GM19351 (cell line): ENCODE measurements at regions not wholly inside any gene's neighbourhood (a gene's known extent, or its start where the extent isn't known, plus 50 kb on each side); places are given as distances from the start of the nearest gene placed in this dataset.
"Not testable (repeated sequence)": the region's sequence is repeated elsewhere in the genome, so short reads cannot be mapped to it uniquely, and the experiment has no call there.

ENCODE experiments used
- ATAC-seq: cut with Tn5 transposase; IDR thresholded peaks from one replicate; pipeline ENCODE4 v1.9.1; 2021; ENCODE audit warnings: mild to moderate bottlenecking, moderate library complexity; ENCODE audit not compliant: unreplicated experiment

DNA sequence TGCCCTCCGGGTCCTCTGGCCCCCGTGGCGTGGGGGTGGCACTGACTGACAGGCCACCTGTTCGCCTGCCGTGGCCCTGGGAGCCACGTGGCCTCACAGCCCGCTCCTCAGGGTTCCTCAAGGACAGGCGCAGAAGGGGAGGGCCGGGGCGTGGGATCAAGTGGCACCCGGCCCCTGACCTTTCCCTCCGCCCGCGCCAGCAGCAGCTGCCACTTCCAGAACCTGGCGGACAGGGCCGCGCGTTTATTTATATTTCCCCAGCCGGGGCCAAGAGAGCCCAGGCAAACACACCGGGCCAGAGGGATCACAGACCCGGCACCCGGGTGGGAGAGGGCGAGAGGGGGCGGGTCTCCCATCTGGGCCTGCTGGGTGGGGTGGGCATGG, 92.6 kb downstream of the RFLNA start:
- no peak for ATAC-seq

DNA sequence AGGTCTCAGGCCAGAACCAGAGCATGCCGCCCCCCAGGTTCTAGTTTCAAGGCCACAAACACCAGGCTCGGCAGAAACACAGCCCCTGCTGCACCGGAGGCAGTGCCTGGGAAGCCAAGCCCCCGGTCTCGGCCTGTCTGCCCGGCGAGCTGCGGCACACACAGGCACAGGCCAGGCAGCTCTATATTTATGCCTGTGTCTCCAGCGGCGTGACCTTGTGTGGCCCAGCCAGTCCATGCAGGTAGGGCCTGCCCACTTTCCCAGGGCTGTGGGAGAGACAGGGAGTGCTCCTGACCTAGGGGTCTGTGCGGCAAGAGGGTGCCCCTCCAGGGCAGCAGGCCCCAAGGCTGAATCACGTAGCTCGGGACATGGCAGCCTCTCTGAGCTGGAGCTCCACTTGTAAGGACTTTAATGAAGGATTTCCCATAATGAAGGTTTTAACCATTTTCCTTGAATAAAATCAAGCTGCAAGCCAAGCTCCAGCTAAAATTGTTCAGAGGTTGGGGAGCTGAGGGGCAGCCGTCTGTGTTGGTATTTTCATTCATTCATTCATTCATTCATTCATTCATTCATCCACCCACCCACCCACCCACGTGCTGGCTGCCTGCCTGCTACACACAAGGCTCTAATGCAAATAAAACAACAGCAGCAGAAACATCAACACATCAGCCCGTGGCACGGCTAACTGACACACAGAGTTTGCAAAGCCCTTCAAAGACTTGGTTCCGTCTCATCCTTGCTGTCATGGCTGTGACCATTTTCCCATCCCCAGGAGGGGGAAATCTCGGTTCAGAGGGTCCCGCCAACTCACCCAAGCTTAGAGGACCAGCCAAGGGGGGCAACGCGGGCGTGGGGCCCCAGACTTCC, 92.0 kb downstream of the RFLNA start:
- ATAC-seq: no peak

DNA sequence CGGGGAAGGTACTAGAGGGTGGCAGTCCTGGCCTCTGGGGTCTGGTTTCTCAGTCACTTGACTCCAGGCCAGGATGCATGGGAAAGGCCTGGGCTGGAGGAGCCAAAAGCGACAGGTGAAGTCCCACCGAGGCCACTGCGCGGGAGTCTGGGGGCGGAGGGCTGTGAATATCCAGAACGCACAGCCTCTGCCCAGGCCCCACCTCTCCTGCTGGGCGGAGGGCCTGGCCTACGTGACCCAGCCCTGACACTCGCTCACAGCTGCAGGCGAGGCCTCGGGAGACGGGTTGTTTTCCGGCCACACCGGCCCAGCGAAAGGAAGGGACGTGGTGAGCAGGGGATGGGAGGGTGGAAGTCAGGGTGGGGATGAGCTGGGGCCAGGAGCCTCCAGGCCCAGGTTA, 91.2 kb downstream of the RFLNA start:
- ATAC-seq: no peak

DNA sequence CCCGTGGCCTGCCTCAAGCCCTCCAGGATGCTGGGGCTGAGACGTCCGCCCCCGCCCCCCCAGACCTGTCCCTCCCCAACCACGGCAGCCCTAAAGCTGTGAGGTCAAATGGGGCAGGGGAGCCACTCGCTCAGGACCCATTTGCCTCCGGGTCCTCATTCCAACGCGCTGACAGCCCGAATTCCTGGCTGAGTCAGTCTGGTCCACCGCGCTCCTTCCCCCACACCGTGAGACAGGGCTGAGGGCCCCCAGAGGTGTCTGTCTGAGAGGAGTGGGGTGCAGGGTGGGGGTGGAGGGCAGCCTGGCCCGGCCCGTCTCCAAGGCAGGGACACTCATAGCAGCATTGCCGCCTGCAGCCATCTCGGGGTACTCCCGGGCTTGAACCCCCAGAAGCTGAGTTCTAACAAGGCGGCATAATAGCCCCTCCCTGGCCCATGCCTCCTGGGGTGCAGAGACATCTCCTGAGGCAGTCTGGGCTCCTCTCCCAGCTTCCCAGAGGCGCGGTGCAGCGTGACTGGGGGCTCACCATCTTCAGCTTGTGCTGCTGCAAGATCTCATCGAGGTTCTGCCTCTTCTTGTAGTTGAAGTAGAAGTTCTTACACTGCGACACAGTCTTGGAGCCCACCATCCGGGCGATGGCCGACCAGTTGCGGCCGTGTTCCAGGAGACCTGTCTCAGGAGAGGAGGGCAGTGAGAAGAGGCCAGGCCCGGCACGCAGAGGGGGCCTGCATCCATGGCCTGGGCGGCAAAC, 90.5 kb downstream of the RFLNA start:
- no peak for ATAC-seq

GRCh38 chr12:124384299-124384894, 89.5 kb downstream of the RFLNA start:
- no peak for ATAC-seq

DNA sequence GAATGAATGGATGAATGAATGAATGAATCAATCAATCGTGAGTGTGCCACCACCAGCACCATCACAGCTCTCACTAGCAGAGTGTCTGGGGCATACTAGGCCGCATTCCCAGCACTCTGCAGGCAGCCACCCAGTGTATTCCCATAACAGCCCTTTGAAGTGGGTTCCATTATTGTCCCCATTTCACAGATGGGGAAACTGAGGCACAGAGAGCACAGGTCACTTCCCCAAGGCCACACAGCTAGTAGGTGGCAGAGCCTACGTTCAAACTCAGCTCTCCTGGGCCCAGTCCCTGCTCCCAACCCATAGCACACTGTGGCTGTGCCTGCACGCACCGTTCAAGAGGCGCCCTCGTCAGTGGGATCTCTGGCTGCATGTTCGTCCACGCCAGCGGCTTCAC, 88.1 kb downstream of the RFLNA start:
- ATAC-seq: no peak

DNA sequence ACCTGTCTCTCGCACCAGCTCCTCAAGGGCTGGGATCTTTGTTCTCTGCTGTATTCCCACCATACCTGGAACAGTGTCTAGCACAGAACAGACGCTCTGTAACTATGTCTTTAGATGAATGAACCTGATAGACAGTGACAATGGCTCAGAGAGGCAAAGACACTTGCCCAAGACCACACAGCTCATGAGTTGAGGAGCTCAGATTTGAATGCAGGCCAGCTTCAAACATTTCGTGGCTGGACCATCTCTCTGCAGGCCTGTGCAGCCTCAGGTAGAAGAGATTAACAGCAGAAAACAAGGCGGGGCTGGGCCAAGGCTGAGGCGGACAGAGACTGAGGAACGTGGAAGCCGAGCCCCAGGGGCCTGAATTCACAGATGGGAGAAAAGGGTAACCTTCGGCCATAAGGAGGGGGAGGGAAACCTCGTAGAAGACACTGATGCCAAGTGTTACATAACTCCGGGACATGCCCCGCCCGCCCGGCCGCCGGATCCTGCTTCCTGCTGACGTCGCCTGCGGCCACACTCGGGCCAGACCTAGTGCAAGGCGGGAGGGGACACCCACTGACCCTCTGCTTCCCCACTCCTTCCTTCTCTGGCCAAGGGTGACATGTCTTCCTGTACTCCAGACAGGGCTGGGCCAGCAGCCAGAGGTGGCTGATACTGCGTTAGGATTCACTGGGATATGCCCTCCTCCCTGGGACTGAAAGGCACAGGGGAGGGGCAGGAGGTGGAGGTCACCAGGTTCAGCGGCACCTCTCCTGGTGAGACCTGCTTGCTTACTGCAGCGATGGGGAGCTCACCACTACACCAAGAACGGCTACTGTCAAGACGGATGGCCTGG, 86.8 kb downstream of the RFLNA start:
- no peak for ATAC-seq

DNA sequence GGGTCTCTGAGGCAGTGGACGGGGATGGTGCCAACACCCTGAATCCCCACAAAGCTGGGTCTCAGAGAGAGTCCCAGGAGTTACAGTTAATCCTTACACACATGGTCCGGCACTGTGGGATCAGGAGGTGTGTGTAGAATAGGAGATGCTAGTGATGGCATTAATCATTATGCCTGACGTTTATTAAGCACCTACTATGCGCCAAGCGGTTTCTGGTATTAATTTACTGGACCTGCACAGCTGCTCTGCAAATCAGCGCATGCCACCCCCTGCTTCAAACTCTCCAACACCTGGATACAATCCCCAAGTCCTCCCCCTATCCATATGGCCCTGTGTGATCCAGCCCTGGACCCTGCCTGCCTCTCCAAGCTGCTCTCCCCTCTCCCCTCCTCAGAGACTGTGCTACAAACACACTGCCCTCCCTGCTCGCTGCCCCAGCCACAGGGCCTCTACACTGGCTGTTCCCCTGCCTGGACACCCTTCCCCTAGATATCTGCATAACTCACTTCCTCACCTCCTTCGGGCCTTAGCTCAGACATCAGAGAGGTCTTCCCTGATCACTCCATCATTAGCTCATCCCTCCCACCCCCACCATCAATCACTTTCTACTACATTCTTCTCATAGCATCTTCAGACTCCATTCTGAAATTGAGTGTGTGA, 86.0 kb downstream of the RFLNA start:
- no peak for ATAC-seq

DNA sequence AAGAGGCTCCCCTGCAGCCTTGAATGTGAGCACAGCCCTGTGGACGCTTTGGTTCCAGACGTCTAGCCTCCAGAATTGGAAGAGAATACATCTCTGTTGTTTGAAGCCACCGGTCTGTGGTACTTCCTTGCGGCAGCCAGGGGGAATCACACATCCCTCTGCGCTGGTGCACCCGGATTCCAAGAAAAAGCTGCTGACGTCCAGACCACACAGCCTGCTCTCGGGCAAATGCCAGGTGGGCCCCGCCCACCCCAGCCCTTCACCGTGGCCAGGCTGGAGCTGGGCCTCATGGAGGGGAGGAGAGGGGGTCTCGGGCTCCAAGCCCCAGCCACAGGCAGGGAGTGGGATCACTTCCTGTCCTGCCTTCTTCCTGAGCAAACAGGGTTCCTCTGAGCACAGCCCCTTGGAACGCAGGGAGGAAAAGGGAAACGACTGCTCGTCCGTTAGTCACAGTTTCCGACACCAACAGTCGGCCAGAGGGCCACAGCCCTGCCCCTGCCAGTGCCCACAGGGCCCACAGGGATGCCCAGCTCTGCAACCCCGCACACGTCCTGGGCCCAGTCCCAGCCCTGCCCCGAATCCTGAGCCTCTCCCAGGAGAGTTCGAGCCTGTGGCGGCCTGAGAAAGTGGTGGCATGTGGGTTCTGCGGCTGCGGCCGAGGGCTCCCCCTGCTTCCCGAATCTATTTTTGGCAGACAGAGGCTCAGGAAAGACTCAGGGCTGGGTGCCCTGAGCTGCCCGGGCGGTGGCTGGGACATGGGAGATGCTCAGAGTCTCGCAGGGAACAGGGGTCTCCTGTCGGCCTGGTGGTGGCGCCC, 85.3 kb downstream of the RFLNA start:
- ATAC-seq: no peak

- ATAC-seq: no peak
These were observed 84.6 kb downstream of the RFLNA start for GRCh38 chr12:124379379-124379937.

DNA sequence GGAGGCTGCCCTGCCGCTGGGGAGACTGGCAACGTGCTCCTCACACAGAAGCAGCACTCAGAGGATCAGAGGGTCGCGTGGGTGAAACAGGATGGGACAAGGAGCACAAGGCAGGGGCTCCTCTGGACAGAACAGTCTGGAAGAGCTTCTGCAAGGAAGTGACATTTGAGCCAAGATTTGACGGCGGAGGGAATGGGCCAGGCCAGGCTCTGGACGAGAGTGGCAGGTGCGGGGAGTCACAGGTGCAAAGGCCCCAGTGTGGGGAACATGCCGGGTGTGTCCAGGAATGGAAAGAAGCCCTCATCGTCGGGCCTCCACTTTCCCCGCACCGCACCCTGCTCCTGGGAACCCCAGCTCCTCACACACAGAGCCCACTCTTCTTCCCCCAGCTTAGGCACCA, 84.0 kb downstream of the RFLNA start:
- no peak for ATAC-seq

DNA sequence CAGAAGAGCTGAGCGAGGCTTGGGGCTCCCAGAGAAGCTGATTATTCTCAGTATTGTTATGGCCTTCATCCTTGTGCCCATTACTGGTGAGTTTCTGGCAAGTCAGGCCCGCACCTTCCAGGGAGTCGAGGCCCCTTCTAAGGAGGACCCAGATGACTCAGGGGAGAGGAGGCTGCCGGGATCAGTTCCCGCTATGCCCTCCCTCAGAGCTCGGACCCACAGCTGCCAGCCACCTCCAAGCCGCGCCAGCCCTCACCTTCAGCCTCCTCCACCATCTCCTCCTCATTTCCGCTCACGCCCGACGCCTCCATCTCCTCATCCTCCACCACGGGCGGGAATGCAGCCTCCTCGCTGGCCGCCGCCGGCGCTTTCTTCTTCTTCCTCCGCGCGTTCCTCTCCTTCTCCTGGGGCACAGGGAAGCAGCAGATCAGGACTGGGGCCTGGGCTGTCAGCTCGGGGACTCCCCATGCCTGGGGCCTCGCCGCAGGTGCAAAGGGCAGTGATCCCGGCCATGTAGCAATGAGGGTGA, 83.2 kb downstream of the RFLNA start:
- no peak for ATAC-seq

GRCh38 chr12:124376435-124376834, 81.5 kb downstream of the RFLNA start:
- no peak for ATAC-seq

DNA sequence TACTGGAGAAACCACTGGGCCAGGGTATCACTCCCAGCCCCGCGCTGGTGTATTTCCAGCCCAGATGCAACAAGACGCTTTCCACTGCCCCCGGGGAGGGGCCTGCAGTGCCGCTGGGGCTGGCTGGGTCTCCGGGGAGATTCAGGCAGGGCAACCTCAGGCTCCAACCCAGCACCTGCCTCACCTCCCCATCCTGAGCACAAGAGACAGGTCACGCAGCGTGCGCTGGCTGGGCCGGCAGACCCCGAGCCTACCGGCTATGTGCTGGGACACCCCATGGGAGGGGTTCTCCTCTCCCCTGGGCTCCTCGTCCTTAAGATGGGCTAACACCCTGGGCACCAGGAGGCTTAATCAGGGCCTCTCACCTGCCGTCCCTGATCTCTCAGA, 80.9 kb downstream of the RFLNA start:
- no peak for ATAC-seq

GRCh38 chr12:124375141-124375788, 80.4 kb downstream of the RFLNA start:
- ATAC-seq: no peak

- ATAC-seq: no peak
These were observed 79.7 kb downstream of the RFLNA start for GRCh38 chr12:124374567-124374966.

DNA sequence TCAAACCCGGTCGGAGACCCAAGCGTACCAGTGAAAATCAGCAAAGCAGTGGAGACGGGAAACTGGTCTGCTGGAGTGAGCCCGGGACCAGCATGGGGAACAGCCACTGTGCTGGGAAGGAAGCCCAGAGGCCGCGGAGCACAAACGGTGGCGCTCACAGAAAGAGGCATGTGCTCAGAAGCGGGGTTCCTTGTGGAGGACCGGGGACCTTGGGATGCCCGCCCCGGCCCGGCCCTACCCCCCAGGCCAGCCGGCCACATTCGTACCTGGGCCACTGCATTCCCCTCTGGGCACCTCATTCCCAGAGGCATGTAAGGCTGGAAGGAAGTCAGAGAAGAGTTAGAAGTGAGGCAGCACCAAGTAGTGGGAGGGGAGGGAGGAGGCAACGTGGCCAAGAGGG, 79.3 kb downstream of the RFLNA start:
- no peak for ATAC-seq

DNA sequence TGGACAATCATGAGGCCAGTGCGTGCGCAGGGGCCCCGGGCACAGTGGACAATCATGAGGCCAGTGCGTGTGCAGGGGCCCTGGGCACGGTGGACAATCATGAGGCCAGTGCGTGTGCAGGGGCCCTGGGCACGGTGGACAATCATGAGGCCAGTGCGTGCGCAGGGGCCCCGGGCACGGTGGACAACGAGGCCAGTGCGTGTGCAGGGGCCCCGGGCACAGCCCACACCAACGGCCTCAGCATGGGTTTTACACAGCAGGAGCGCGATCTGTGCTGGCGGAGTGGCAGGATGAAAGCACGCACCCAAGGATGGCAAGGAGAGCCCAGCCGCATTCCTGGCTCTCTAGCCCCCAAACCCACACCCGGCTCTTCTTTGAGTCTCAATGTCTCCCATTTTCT, 78.8 kb downstream of the RFLNA start:
- ATAC-seq: not testable (repeated sequence)

GRCh38 chr12:124372831-124373230, 77.9 kb downstream of the RFLNA start:
- no peak for ATAC-seq
